Activated naive CD4-positive, alpha-beta T cell (primary cell): ENCODE measurements at regions not wholly inside any gene's neighbourhood (a gene's known extent, or its start where the extent isn't known, plus 50 kb on each side); places are given as distances from the start of the nearest gene placed in this dataset.

Experiments used
- DNase-seq, 4 experiments: peaks; one replicate each; lab custom pipeline; 2025; lab: John Stamatoyannopoulos, UW

DNA sequence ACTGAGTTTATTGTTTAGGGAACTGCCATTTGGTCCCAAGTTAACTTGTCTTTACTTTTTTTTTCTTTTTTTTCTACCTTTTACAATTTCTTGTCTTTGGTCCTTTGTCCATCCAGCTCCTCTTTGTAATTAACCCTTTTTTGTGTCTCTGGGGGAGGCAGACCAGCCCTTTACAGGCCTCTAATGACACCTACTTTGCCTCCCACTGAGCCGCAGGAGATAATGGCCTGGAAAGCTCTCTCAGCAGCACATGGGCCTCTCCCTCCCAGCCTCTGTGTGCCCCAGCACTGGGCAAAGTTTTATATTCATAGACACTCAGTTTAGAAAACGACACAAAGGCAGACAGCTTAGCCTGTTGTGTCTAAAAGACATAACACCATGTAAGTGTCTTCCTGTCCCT lies 480.4 kb downstream of the SOX6 start:
- DNase-seq = no peak

DNA sequence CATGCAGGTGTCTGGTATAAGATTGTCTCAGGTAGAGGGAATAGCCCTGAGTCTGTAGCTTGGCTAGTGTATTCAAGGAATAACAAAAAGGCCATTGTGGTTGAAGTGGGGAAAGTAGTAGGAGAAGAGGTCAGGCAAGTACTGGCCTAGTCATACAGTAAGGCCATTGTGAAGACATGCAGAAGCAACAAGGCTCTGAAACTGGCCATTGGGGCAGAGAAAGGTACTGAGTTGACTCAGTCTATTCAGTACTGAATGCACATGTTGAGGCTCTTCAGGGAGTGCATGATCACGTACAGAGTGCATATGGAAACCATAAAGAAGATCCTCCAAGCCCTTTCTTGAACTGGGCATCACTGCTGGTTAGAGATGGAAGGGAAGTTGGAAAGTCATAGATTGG lies 477.6 kb downstream of the SOX6 start:
- no peak for DNase-seq

DNA sequence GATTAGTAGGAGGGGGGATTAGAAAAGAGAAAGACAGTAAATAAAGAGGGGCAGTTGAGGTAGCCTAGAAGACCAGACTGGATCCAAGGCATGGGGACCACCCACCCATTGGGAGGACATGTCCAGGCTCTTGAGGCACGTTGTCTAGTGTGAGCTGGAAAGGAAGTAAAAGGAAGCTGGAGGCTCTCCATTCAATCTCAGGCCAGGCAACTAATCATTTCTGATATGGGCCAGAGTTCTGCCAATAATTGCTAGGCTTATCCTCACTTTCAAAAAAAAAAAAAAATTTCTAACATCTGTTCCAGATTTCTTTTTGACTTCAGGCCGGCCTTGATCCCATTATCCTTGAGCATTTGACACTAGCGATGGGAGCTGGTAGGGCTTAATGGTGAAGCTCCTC lies 476.1 kb downstream of the SOX6 start:
- DNase-seq = no peak

DNA sequence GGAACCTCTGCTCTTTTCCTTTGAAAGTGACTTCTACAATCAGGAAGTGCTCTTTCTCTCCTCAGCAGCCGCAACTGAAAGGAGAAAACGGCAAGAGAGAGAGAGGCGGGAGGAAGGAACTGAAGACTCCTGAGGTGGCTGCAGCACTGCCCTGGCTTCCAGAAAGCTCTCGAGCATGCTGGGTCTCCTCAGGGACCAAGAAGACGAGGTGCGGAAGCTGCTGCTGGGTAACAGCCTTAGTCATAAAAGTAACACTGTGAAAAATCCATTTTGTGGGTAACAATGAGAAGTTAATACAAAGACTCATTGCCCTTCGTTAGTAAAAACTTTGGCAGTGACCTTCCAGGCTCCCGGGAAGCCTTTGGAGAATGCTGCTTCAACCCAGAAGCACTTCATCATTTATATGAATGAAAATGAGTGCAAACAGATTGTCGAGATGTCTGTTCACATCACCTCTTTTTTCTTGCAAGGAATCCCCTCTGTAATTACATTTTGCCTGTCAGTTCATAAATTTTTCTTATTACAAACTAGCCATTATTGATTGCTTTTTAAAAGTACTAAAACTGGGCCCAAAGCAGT lies 473.4 kb downstream of the SOX6 start:
- no peak for DNase-seq

DNA sequence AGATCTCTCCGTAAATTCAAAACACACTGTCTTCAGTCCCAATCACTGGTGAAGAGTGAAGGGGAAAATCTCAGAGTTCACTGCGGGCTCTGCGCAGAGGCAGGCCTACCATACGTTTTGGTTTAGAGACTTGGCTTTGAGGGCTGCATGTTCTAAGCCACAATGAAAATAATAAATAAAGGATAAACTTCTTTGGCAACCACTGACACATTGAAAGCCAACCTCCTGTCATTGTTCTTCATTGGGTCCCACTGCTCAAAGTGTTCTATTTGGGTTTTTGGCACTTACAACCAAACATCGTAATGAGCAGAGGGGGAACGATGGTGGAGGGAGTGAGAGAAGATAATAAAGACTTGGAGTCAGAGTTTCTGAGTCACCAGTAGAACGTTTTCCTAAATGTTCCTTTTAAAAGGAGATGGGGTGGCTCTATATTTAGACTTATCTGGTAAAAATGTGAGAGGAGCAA lies 472.9 kb downstream of the SOX6 start:
- DNase-seq = no peak

DNA sequence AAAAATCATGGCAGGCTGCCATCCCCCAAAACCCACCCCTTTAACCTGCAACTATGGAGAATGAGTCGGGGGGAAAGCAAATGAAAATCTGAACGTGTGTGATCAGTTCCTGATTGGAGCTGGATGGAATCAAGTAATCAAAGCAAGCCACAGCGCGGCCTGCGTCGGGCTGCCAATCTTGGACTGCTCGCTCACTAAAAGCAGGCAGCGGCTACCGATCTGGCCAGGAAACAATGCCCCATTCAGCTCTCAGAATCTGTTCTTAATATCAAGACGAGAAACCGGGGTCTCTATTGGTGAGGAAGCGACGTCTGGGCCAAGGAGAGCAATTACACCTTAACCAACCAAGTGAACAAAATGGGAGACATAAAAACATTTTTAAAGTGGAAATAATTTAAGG lies 472.2 kb downstream of the SOX6 start:
- DNase-seq = no peak

DNA sequence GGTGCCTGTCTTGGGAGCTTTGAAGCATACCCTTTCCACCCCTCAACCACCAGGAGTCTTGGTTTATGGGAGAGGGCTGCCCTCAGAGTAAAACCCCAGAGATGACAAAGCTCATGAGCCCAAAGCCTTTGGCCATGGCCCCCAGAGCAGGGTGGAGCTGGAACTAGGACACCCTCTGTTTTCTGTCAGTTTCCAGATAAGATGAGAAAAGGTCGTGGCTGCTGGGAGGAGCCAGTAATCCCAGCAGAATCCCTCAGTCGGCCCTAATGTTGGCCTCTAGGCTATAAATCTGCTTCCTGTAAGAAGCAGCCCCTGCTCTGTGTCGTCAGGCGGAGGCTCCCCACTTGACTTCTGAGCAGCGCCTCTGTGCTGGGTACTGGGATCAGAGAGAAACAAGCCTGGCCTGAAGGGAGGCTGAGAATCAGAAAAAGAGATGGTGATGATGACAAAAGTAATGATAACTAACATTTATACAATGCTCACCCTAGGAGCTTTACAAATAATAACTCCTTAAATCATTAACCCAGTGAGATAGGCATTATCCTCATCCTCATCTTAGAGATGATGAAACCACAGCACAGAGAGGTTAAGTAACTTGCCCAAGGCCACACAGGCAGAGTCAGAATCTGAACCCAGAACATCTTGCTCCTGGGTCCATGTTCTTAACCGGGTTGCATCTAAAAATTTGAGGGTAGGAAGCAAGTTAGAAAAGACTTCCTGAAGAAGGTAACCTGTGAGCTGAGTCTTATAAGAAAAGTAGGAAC lies 471.4 kb downstream of the SOX6 start:
- no peak for DNase-seq

DNA sequence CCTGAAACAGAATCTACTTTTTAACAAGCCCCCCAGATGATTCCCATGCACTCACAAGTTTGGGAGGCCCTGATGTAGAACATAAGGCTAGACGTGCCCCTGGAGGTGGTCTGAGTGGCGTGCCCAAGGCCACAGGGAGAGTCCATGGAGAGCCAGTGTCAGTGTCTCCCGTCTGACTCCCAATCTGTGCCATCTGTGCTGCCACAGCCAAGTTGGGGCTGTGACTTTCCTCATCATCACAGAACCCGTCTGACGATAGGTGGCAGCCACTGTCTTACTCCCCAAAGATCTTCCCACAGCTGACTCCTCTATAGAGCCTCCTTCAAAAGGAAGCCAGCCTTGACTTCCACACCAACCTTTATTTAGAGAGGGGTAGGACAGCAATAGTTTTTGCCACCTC lies 470.5 kb downstream of the SOX6 start:
- DNase-seq = no peak

DNA sequence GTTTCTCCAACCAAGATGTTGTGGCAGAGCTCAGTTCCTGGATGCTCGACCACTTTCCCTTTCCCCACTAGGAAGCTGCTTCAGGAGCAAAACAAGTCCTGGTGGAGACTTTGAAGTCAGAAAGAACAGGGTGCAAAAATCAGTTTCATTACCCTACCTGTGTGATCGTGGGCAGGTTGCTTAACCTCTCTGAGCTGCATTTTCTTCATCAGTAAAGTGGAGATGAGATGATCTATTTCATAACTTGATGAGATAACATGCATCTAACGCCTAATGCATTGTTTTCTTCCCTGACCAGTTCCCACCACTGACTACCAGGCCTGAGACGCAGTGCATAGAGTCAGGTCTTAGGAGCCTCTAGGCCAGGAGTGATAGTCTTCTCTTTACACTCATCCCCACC lies 470.0 kb downstream of the SOX6 start:
- no peak for DNase-seq

DNA sequence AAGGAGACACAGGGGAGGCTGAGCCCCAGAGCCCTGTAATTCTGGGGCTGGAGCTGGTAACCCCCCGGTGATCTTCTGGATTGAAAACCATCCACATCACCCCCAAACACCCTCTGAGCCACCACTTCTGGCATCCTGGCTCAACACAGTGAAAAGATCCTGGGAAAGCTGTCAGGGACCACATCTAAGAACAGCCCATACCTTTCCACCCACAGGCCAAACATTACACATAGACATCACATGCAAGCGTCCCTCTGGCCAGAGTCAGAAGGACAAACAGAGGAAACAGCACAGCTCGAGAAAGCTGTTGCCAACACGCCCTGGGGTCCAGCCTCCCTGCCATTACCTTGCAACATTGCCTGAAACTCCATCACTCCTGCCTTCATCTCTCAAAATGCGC lies 469.5 kb downstream of the SOX6 start:
- DNase-seq = no peak

DNA sequence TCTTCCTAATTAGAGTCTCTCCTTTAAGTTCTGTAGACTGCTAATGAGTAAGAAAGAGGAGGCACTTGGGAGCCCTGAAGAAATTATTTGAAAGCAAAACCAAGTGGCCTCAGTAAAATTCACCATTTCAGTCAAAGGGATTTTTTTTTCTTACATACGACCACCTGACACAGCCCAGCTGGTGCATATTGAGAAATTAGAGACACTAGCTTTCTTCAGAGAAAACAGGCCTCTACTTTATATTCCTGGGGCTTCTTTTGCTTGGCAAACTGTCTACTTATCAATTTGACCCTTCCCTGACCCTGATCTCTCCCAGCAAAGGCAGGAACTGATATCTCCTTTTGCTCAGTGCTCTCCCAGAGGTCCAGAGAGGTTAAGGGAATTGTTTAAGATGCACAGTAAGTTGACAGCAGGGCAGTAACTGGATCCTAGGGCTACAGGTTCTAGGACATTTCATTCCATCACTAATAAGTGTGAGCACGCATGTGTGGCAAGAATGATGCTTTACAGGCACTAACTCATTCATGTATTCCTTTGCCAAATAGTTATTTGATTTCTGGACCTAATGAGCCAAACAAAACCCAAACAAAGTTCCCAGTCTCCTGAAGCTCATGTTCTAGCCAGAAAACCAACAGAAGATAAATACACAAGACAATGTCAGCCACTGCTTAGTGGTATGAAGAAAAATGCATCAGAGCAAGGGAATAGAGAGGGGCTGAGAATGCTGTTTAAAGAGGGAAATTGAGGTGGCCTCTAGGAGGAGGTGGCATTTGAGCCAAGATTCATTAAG lies 467.6 kb downstream of the SOX6 start:
- DNase-seq = no peak

DNA sequence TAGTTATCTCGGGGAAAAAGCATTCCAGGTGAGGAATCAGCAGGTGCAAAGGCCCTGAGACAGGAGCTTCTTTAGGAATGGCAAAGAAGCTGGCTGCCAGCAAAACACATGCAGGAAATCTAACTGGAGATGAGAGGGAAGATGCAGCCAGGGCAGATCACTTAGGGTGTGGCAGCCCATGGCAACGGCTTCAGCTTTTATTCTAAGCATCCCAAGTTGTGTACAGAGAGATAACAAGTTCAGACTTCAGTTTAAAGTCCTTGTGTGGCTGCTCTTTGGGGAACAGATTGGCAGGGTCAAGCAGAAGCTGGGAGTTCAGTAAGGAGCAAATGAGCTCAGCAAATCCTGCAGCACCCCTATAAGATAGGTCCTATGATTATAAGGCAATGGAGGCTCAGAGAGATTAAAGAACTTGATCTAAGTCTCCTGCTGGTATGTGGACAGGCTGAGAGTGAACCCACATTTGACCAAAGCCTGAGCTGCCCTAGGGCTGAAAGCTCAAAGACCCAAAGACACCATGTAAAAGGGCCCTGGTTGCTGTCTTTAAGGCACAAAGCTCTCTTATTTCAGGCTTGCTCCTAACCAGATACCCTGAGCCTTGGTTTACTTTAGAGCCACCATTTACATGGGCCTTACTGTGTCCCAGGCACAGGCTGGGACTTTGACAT lies 466.8 kb downstream of the SOX6 start:
- no peak for DNase-seq

DNA sequence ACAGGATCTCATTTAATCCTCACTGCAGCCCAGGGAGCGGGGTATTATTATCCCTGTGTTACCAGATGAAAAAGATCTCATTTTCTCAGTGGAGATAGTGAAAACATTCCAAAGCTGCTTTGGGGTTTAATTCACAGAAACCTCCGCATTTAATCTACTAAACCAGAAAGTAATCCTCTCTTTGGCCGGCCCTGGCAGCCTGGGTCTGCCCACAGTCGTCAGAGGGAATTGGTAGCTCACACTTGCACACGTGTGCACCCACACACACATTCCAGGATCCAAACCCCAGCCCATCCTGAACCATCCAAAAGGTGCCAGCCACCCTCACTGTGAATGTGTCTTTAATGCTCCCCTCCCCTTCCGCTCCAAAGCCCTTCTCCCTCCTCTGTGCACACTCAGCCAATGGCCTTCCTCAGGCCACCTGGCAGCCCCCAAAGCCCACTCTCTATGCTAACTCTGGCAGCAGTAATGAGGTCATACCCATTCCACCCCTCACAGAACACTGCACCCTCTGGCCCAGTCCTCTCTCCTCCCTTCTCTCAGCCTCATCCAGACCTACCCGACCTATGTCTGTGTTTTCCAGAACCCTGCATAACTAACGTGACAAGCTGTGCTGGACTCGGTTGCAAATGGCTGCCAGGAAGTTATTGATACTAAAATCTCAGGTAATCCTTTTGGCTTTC lies 466.2 kb downstream of the SOX6 start:
- DNase-seq = no peak

DNA sequence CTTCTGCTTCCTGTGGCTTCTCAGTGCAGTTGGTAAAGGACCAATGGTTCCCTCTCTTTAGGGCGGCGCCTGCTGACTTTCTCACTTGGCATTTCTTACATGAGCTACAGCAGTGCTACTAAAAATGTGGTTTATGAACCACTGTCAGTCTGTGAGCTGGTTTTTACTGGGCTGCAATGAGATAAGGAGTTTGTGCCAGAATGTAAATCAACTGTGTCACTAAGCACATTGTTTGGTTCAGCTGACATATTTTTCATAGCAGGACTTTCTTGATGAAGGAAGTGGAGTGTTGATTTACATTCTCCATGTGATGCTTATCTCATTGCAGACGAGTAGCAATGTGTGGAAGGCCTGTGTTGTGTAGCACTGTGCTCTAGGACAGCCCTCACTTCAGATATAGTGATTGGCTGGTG lies 463.3 kb downstream of the SOX6 start:
- no peak for DNase-seq

DNA sequence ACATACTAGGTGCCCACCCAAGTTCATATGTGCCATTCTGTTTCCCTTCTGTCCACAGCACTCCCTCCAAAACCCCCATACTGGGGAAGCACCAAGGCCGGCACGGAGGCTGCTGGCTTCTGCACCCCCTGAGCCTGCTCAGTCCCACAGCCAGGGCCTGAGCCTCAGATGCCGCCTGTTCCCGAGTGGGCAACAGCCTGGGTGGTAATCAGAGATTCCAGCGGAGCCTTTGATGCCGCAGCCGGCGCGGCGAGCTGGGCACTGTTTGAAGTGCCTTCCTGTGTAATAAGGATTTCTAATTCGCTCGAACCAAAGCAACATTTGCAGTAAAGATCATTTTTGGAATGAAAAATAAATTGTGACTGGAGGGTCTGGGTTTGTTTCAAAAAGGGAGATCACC lies 460.3 kb downstream of the SOX6 start:
- DNase-seq = no peak

DNA sequence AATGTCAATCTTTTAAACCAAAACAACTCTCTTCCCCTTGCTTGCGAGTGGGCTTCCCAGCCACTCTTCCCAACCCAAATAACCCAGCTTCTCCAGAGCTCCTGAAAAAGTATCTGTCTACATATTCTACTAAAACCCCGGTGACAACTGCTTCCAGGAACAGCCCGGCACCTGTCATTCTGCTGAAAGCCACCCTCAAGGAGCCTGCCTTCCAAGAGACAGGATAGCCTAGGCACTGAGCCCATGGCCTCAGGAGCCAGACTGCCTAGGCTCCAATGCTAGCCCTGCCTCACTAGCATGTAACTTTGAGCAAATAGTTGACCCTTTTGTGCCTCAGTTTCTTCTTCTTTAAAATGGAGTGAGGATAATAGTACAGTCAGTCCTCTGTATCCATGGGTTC lies 459.8 kb downstream of the SOX6 start:
- DNase-seq = no peak

DNA sequence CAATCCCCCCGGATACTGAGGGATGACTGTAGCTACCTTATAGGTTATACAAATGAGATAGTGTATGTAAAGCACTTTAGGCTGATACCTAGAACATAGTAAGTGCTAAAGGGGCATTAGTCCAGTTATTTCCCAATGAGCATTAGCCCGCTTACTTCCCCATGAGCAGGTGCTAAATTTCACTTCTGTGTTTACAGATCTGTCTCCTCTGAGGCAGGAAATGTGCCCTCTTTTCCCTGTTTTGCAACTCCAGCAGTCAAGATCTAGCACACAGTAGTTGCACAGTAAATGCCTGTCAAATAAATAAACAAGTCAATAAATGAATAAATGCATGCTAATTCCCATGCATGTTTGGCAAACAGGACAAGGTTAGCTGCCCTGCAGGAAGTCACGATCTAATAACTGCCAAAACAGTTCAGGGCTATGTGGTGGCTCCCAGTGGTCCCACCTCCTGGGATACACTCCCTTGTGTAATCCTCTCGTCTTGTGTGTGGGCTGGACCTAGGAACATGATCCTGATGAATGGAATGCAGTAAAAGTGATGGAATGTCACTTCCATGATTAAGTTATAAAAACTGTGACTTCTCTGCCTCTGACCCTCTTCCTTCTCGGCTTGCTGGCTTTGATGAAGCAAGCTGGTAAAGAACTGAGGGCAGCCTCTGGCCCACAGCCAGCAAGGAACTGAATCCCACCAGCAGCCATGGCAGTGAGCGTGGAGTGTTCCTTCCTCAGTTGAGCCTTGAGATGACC lies 459.0 kb downstream of the SOX6 start:
- DNase-seq = no peak

DNA sequence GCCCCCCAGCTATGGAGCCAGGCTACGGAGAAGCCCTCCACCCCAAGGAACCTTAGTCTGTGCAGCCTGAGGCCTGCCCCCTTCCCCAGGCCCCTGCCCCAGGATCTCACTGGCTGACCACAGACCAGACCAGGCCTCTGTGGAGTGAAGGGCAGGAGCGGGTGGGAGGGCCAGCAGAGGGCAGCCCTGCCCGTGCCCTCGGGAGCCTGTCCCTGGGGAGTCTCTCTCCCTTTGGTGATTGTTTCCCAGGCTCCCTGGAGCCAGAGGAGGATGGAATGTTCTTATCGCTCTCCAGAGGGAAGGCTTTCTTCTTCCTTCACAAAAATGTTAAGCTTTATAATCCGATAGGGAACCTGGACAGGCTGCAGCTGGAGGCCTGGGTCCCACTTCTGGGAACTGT lies 455.3 kb downstream of the SOX6 start:
- no peak for DNase-seq

DNA sequence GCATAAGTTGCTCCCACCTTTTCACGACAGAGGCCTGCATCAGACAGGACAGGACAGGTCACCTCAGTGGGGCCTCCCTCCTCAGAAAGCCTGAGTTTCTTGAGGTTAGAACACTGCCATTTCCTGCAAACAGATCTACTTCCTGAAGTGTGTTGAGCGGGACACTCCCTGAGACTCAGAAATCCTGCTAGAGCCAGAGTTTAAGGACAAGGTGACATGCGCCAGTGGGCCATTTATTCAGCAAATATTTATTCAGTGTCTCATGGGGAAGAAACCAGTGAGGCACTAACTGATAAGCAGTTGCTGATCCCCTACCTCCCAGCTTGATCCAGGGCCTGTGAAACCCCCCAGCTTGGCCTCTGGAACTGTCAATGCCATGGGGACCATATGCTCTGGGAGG lies 454.6 kb downstream of the SOX6 start:
- DNase-seq = no peak

DNA sequence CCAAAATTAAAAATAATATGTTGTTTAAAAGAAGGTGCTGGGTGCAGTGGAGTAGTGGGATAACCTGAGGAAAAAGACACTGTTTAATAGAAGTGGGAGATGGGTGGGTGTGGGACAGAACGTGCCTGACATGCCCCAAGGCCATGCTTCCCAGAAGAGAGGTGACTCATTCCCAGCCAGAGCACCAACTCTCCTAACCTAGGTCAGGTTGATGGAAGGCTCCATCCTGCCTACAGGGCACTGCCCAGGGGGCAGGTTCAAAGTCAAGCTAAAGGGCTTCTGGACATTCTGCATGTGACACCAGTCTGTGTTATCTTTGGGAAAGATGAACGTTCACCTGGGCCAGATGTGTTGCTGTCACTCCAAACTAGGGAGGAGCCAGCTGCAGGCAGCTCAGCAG lies 453.1 kb downstream of the SOX6 start:
- DNase-seq = no peak

DNA sequence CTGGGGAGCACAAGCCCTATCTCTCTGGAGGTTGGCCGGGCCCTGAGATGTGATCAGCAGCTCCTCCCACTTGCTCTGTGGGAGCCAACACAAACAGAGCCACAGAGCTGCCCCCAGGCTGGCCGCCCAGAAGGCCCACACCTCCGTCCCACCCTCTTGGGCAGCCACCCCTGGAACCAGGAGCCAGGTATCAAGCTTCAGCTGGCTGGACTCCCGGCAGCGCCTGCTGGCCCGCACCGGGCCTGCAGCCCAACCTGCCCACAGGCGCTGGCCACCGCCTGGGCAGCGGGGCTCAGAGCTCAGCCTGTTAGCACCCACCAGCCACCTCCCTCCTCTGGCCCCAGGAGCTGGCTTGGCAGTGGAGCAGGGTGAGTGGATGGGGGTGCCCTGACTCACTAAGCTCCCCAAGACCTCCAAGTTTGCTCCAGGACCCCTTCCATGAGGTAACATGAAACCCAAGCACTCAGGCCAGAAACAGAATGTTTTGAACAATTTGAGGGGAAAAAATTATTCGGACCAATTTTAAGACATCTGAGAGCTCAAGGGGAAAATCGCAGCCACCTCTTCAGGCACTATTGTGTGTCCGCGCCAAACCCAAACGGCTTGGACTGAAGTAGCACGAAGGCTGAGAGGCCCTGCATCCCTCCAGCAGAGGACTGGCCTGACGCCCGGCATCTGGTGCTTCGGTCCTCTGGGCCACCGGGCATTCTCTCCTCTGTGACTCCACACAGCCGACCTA lies 450.8 kb downstream of the SOX6 start:
- DNase-seq = no peak
